KMS-11 (cell line): ENCODE measurements at regions not wholly inside any gene's neighbourhood (a gene's known extent, or its start where the extent isn't known, plus 50 kb on each side); places are given as distances from the start of the nearest gene placed in this dataset.

Experiments
- H2AFZ ChIP-seq: fragments of 200-600 bp; sonication (generic); 2 replicates; pipeline ENCODE4 v1.6.1; 2016; ENCODE audit warnings: antibody characterized with exemption, mixed run types, low read depth
- H3K27ac ChIP-seq: fragments of 200-600 bp; sonication (generic); 2 replicates; pipeline ENCODE4 v1.6.1; 2016; ENCODE audit warnings: mild to moderate bottlenecking, mixed run types
- H3K27me3 ChIP-seq: fragments of 200-600 bp; sonication (generic); 2 replicates; pipeline ENCODE4 v1.6.1; 2017; ENCODE audit warnings: mild to moderate bottlenecking, low read depth, mixed run types, moderate library complexity; ENCODE audit not compliant: insufficient read depth
- H3K36me3 ChIP-seq: fragments of 200-600 bp; sonication (generic); 2 replicates; pipeline ENCODE4 v1.6.1; 2017; ENCODE audit warnings: mild to moderate bottlenecking, mixed run types; ENCODE audit not compliant: insufficient read depth
- H3K4me1 ChIP-seq: fragments of 200-600 bp; sonication (generic); 2 replicates; pipeline ENCODE4 v1.6.1; 2016; ENCODE audit warnings: mild to moderate bottlenecking, low read depth, mixed run types; ENCODE audit not compliant: poor library complexity, severe bottlenecking
- H3K4me2 ChIP-seq: fragments of 200-600 bp; sonication (generic); 2 replicates; pipeline ENCODE4 v1.7.0; 2016; ENCODE audit warnings: mild to moderate bottlenecking, mixed run types
- H3K4me3 ChIP-seq: fragments of 200-600 bp; sonication (generic); IDR thresholded peaks from 2 replicates; pipeline ENCODE4 v1.6.1; 2017; ENCODE audit warnings: low read depth, low read length, mixed read lengths; ENCODE audit not compliant: insufficient read depth
- H3K79me2 ChIP-seq: fragments of 200-600 bp; sonication (generic); 2 replicates; pipeline ENCODE4 v1.6.1; 2016; ENCODE audit warnings: low read depth, mixed run types; ENCODE audit not compliant: insufficient read depth
- H3K9ac ChIP-seq: fragments of 200-600 bp; sonication (generic); 2 replicates; pipeline ENCODE4 v1.6.1; 2016; ENCODE audit warnings: mild to moderate bottlenecking, mixed run types
- H4K20me1 ChIP-seq: fragments of 200-600 bp; sonication (generic); 2 replicates; pipeline ENCODE4 v1.6.1; 2016; ENCODE audit warnings: mild to moderate bottlenecking, mixed run types; ENCODE audit not compliant: insufficient read depth
- TF ChIP-seq, protein P1 (sequence below): fragments of 200-600 bp; sonication (generic); conservative IDR thresholded peaks from 2 replicates; pipeline ENCODE4 v1.6.1; 2017; ENCODE audit warnings: low read depth, mild to moderate bottlenecking, antibody characterized with exemption, low read length, moderate library complexity, mixed read lengths

- no peaks in the 10 kb centered on the region for H4K20me1 ChIP-seq
- H3K27ac ChIP-seq = no peak overlapping the region
- no peaks in the 10 kb centered on the region for H3K79me2 ChIP-seq
- TF ChIP-seq, protein P1, sequence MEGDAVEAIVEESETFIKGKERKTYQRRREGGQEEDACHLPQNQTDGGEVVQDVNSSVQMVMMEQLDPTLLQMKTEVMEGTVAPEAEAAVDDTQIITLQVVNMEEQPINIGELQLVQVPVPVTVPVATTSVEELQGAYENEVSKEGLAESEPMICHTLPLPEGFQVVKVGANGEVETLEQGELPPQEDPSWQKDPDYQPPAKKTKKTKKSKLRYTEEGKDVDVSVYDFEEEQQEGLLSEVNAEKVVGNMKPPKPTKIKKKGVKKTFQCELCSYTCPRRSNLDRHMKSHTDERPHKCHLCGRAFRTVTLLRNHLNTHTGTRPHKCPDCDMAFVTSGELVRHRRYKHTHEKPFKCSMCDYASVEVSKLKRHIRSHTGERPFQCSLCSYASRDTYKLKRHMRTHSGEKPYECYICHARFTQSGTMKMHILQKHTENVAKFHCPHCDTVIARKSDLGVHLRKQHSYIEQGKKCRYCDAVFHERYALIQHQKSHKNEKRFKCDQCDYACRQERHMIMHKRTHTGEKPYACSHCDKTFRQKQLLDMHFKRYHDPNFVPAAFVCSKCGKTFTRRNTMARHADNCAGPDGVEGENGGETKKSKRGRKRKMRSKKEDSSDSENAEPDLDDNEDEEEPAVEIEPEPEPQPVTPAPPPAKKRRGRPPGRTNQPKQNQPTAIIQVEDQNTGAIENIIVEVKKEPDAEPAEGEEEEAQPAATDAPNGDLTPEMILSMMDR = no peak
- peak overlapping the region; percentile 1; the same call in 1 of the 2 replicates for H3K9ac ChIP-seq
- H3K4me3 ChIP-seq = no peak overlapping the region
- H3K36me3 ChIP-seq = no peaks in the 10 kb centered on the region
- H3K4me2 ChIP-seq = peak overlapping the region; percentile 48
- 0 out of 2 replicates have a peak, but pooled peaks cover 4% of the 10 kb centered on the region for H3K27me3 ChIP-seq
- H3K4me1 ChIP-seq = no peaks in the 10 kb centered on the region
- peak overlapping the region; percentile 67 for H2AFZ ChIP-seq
Measured at GRCh38 chr18:55778788-55779690, 191.0 kb upstream of the TCF4 start.

DNA sequence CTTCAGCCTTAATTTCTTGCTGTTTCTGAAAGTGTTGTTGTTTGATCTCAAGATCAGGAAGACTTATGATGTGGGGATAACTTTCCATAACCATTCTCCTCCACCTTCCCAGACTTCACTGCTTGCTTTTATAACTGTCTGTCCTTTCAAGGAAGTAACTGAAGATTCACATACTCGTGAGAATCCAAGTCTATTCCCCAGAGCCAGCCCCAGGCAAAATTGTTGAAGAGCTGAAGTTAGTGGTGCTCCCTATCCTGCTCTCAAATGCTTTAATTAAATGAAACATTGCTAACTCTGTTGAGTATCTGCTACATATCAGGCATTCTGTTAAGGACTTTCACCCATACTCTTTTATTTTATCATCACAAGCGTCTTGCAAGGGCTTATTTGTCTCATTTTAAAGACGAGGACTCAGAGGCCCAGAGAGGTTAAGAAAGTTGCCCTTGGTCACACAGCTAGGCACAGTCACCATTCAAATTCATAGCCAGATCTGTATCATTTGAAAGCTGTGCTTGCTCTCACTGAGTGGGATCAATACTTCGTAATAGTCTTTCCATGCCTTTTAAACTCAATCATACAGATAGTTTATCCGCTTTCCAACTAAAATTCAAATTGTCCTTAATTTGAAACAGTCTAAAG is 189.8 kb upstream of the TCF4 start:
- Histone ChIP-seq H4K20me1 (no peaks in the 10 kb centered on the region), H3K27me3 (0 out of 2 replicates have a peak, but pooled peaks cover 4% of the 10 kb centered on the region), H3K79me2 (no peaks in the 10 kb centered on the region), H2AFZ (no peak overlapping the region), H3K4me2 (no peak overlapping the region), H3K4me1 (no peaks in the 10 kb centered on the region), H3K27ac (no peak overlapping the region), H3K9ac (no peak overlapping the region), H3K4me3 (no peak overlapping the region), H3K36me3 (no peaks in the 10 kb centered on the region)
- TF ChIP-seq, protein P1 = no peak

- Histone ChIP-seq H3K27ac (no peak overlapping the region), H3K9ac (no peak overlapping the region), H4K20me1 (no peaks in the 10 kb centered on the region), H3K79me2 (no peaks in the 10 kb centered on the region), H3K36me3 (no peaks in the 10 kb centered on the region), H3K4me2 (no peak overlapping the region), H2AFZ (no peak overlapping the region), H3K27me3 (0 out of 2 replicates have a peak, but pooled peaks cover 4% of the 10 kb centered on the region), H3K4me1 (no peaks in the 10 kb centered on the region), H3K4me3 (no peak overlapping the region)
- TF ChIP-seq, protein P1 = no peak
Measured at GRCh38 chr18:55775972-55776371, 188.0 kb upstream of the TCF4 start.

- H4K20me1 ChIP-seq = no peaks in the 10 kb centered on the region
- no peak overlapping the region for H3K27ac ChIP-seq
- no peaks in the 10 kb centered on the region for H3K27me3 ChIP-seq
- no peaks in the 10 kb centered on the region for H3K4me1 ChIP-seq
- TF ChIP-seq, protein P1 = no peak
- no peak overlapping the region for H3K4me2 ChIP-seq
- H3K9ac ChIP-seq = no peak overlapping the region
- no peaks in the 10 kb centered on the region for H3K36me3 ChIP-seq
- H2AFZ ChIP-seq = no peak overlapping the region
- H3K4me3 ChIP-seq = no peak overlapping the region
- H3K79me2 ChIP-seq = no peaks in the 10 kb centered on the region
Measured at GRCh38 chr18:55774505-55774904, 186.5 kb upstream of the TCF4 start.
